ENCODE measurements at regions not wholly inside any gene's neighbourhood (a gene's known extent, or its start where the extent isn't known, plus 50 kb on each side); places are given as distances from the start of the nearest gene placed in this dataset.

DNA sequence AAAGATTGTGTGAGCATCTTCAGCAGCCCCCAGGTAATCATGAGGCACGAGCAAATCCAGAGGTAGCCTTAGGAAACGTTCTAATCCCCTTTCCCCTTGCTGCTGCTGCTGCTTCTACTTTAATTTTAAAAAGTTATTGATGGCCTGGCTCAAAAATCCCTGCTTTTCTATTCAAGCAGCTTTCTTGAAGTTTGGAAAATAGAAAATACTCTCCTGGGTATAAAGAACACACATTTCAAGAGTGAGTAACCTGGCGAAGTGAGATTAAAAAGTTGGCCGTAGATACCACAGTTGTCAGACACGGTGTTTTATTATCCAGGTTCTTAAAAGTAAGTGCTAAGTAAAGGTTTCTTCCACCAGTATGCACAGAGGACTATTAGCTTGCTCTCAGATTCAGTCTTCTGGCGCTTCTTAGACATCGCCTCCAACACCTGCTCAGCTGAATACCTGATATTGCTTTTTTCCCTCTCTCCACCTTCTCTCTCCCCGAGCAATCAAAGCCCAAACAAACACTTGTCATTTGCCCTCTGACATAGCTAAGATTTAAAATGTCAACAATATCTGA is 150.7 kb downstream of the EDN3 start (continued):
- TF ChIP-seq, protein P1, sequence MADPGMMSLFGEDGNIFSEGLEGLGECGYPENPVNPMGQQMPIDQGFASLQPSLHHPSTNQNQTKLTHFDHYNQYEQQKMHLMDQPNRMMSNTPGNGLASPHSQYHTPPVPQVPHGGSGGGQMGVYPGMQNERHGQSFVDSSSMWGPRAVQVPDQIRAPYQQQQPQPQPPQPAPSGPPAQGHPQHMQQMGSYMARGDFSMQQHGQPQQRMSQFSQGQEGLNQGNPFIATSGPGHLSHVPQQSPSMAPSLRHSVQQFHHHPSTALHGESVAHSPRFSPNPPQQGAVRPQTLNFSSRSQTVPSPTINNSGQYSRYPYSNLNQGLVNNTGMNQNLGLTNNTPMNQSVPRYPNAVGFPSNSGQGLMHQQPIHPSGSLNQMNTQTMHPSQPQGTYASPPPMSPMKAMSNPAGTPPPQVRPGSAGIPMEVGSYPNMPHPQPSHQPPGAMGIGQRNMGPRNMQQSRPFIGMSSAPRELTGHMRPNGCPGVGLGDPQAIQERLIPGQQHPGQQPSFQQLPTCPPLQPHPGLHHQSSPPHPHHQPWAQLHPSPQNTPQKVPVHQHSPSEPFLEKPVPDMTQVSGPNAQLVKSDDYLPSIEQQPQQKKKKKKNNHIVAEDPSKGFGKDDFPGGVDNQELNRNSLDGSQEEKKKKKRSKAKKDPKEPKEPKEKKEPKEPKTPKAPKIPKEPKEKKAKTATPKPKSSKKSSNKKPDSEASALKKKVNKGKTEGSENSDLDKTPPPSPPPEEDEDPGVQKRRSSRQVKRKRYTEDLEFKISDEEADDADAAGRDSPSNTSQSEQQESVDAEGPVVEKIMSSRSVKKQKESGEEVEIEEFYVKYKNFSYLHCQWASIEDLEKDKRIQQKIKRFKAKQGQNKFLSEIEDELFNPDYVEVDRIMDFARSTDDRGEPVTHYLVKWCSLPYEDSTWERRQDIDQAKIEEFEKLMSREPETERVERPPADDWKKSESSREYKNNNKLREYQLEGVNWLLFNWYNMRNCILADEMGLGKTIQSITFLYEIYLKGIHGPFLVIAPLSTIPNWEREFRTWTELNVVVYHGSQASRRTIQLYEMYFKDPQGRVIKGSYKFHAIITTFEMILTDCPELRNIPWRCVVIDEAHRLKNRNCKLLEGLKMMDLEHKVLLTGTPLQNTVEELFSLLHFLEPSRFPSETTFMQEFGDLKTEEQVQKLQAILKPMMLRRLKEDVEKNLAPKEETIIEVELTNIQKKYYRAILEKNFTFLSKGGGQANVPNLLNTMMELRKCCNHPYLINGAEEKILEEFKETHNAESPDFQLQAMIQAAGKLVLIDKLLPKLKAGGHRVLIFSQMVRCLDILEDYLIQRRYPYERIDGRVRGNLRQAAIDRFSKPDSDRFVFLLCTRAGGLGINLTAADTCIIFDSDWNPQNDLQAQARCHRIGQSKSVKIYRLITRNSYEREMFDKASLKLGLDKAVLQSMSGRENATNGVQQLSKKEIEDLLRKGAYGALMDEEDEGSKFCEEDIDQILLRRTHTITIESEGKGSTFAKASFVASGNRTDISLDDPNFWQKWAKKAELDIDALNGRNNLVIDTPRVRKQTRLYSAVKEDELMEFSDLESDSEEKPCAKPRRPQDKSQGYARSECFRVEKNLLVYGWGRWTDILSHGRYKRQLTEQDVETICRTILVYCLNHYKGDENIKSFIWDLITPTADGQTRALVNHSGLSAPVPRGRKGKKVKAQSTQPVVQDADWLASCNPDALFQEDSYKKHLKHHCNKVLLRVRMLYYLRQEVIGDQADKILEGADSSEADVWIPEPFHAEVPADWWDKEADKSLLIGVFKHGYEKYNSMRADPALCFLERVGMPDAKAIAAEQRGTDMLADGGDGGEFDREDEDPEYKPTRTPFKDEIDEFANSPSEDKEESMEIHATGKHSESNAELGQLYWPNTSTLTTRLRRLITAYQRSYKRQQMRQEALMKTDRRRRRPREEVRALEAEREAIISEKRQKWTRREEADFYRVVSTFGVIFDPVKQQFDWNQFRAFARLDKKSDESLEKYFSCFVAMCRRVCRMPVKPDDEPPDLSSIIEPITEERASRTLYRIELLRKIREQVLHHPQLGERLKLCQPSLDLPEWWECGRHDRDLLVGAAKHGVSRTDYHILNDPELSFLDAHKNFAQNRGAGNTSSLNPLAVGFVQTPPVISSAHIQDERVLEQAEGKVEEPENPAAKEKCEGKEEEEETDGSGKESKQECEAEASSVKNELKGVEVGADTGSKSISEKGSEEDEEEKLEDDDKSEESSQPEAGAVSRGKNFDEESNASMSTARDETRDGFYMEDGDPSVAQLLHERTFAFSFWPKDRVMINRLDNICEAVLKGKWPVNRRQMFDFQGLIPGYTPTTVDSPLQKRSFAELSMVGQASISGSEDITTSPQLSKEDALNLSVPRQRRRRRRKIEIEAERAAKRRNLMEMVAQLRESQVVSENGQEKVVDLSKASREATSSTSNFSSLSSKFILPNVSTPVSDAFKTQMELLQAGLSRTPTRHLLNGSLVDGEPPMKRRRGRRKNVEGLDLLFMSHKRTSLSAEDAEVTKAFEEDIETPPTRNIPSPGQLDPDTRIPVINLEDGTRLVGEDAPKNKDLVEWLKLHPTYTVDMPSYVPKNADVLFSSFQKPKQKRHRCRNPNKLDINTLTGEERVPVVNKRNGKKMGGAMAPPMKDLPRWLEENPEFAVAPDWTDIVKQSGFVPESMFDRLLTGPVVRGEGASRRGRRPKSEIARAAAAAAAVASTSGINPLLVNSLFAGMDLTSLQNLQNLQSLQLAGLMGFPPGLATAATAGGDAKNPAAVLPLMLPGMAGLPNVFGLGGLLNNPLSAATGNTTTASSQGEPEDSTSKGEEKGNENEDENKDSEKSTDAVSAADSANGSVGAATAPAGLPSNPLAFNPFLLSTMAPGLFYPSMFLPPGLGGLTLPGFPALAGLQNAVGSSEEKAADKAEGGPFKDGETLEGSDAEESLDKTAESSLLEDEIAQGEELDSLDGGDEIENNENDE (IDR thresholded peaks at IDR 0.05; ENCODE audit: insufficient replicate concordance, low read length), result no peak
- TF ChIP-seq CTBP2 (IDR thresholded peaks at IDR 0.05; ENCODE audit: borderline replicate concordance, insufficient read depth, insufficient read length, low read length), result no peak
- no peak for TF ChIP-seq RAD21 (IDR thresholded peaks at IDR 0.05 in 1 of 2, conservative IDR thresholded peaks at IDR 0.05 in 1 of 2; ENCODE audit: low read depth in 2 of 2, low read length in 2 of 2)
- TF ChIP-seq KDM5A (IDR thresholded peaks at IDR 0.05; ENCODE audit: low read length), result no peak
